Keratinocyte (primary cell): ENCODE measurements at regions not wholly inside any gene's neighbourhood (a gene's known extent, or its start where the extent isn't known, plus 50 kb on each side); places are given as distances from the start of the nearest gene placed in this dataset.

Experiments used
- DNase-seq: peaks from one replicate; pipeline ENCODE4 v3.0.0-alpha.2; 2011; ENCODE audit warnings: low read depth, missing footprints, low spot score
- FAIRE-seq: peaks from 2 replicates; lab custom pipeline; 2011; peaks lifted over from hg19 to GRCh38; lab: Jason Lieb, UNC
- H2AFZ ChIP-seq: 2 replicates; pipeline ENCODE4 v1.6.0; 2012; ENCODE audit warnings: low read length, control low read depth, inconsistent platforms; ENCODE audit not compliant: control insufficient read depth
- H3K27ac ChIP-seq: 2 replicates; pipeline ENCODE4 v1.5.1; 2011; ENCODE audit warnings: low read length; ENCODE audit not compliant: control insufficient read depth, insufficient read depth
- H3K27me3 ChIP-seq: 3 replicates; pipeline ENCODE4 v1.6.0; 2011; ENCODE audit warnings: low read length; ENCODE audit not compliant: control insufficient read depth, insufficient read depth; ENCODE audit errors: extremely low read depth
- H3K36me3 ChIP-seq, 2 experiments: 2 replicates in 1 of 2; 3 replicates in 1 of 2; pipeline ENCODE4 v1.5.1; 2011; ENCODE audit warnings: low read length in 2 of 2, mild to moderate bottlenecking in 1 of 2; ENCODE audit not compliant: control insufficient read depth in 2 of 2, insufficient read depth in 2 of 2; ENCODE audit errors: extremely low read depth in 1 of 2
- H3K4me1 ChIP-seq: 3 replicates; pipeline ENCODE4 v1.5.1; 2011; ENCODE audit warnings: low read length; ENCODE audit not compliant: control insufficient read depth, insufficient read depth; ENCODE audit errors: extremely low read depth
- H3K4me2 ChIP-seq: 3 replicates; pipeline ENCODE4 v1.6.0; 2011; ENCODE audit warnings: low read depth, low read length; ENCODE audit not compliant: control insufficient read depth, insufficient read depth; ENCODE audit errors: extremely low read depth
- H3K4me3 ChIP-seq, 3 experiments: fragments of 200-600 bp in 1 of 3; sonication (generic) in 1 of 3; 2 replicates in 2 of 3; 3 replicates in 1 of 3; pipeline ENCODE4 v1.5.1; 2011 to 2016; ENCODE audit warnings: low read length in 3 of 3, mild to moderate bottlenecking in 3 of 3, control low read depth in 2 of 3, inconsistent platforms in 1 of 3, low read depth in 1 of 3, mixed read lengths in 1 of 3, mixed run types in 1 of 3, moderate library complexity in 1 of 3; ENCODE audit not compliant: control insufficient read depth in 2 of 3, insufficient read depth in 2 of 3; ENCODE audit errors: extremely low read depth in 1 of 3
- H3K79me2 ChIP-seq: 2 replicates; pipeline ENCODE4 v1.6.0; 2012; ENCODE audit warnings: low read length; ENCODE audit not compliant: control insufficient read depth, insufficient read depth
- H3K9ac ChIP-seq: 3 replicates; pipeline ENCODE4 v1.6.0; 2011; ENCODE audit warnings: low read length; ENCODE audit not compliant: control insufficient read depth, insufficient read depth; ENCODE audit errors: extremely low read depth
- H3K9me1 ChIP-seq: 3 replicates; pipeline ENCODE4 v1.6.0; 2011; ENCODE audit warnings: low read length; ENCODE audit not compliant: control insufficient read depth, insufficient read depth; ENCODE audit errors: extremely low read depth
- H3K9me3 ChIP-seq: 2 replicates; pipeline ENCODE4 v1.5.1; 2012; ENCODE audit warnings: low read depth, low read length; ENCODE audit not compliant: control insufficient read depth
- H4K20me1 ChIP-seq: 3 replicates; pipeline ENCODE4 v1.6.0; 2011; ENCODE audit warnings: low read length; ENCODE audit not compliant: control insufficient read depth, insufficient read depth; ENCODE audit errors: extremely low read depth
- CTCF ChIP-seq, 3 experiments: IDR thresholded peaks in 1 of 3; conservative IDR thresholded peaks in 1 of 3; optimal IDR thresholded peaks in 1 of 3; 2 replicates in 2 of 3; 3 replicates in 1 of 3; pipeline versions ENCODE3 to v1.5.1; 2011; ENCODE audit warnings: low read length in 3 of 3, mild to moderate bottlenecking in 3 of 3, moderate library complexity in 2 of 3, control low read depth in 1 of 3, inconsistent platforms in 1 of 3; ENCODE audit not compliant: insufficient read depth in 2 of 3; ENCODE audit errors: extremely low read depth in 1 of 3
- EZH2 ChIP-seq: IDR thresholded peaks from one replicate; pipeline ENCODE4 v1.6.1; 2012; ENCODE audit warnings: inconsistent platforms, mild to moderate bottlenecking, low read length, moderate library complexity
- dilution Hi-C: fragments of 300-500 bp; cut with MboI; formaldehyde crosslinking; loops from one replicate; pipeline ENCODE4 v1.7.0; 2020; ENCODE audit warnings: low sequenced_read_pairs; ENCODE audit not compliant: extremely low pct_ligation_motif_present

GRCh38 chr13:37985281-37985680, 115.7 kb upstream of the TRPC4 start:
- Histone ChIP-seq H3K9me1 (no peaks in the 10 kb centered on the region), H3K79me2 (no peaks in the 10 kb centered on the region), H3K4me2 (no peak overlapping the region), H3K4me1 (no peaks in the 10 kb centered on the region), H3K27ac (no peak overlapping the region), H3K9ac (no peak overlapping the region), H4K20me1 (no peaks in the 10 kb centered on the region), H3K36me3 (no peaks in the 10 kb centered on the region), H3K4me3 (no peak overlapping the region), H3K27me3 (no peaks in the 10 kb centered on the region), H2AFZ (no peak overlapping the region), H3K9me3 (no peaks in the 10 kb centered on the region)
- TF ChIP-seq CTCF (optimal IDR thresholded peaks at IDR 0.05 in 1 of 3, IDR thresholded peaks at IDR 0.05 in 1 of 3, conservative IDR thresholded peaks at IDR 0.05 in 1 of 3; ENCODE audit: extremely low read depth in 1 of 3, insufficient read depth in 2 of 3, low read length in 3 of 3) (no peak), EZH2 (no peak)
- no peak for DNase-seq
- no peak for FAIRE-seq
- dilution Hi-C loops: no loop called here

DNA sequence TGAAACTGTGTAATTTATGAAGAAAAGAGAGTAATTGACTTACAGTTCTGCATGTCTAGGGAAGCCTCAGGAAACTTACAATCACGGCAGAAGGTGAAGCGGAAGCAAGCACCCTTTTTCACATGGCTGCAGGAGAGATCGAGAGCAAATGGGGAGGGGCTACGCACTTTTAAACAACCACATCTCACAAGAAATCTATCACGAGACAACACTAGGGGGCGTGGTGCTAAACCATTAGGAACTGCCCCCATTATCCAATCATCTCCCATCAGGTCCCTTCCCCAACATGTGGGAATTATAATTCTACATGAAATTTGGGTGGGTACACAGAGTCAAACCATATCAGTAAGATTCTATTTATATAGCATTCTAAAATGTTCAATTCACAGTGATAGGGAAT, 114.8 kb upstream of the TRPC4 start:
- DNase-seq (no peak), FAIRE-seq (no peak)
- Histone ChIP-seq H3K36me3 (no peaks in the 10 kb centered on the region), H3K79me2 (no peaks in the 10 kb centered on the region), H3K27ac (no peak overlapping the region), H3K9me3 (no peaks in the 10 kb centered on the region), H3K4me1 (no peaks in the 10 kb centered on the region), H3K27me3 (no peaks in the 10 kb centered on the region), H2AFZ (no peak overlapping the region), H3K4me2 (no peak overlapping the region), H3K9me1 (no peaks in the 10 kb centered on the region), H4K20me1 (no peaks in the 10 kb centered on the region), H3K9ac (no peak overlapping the region), H3K4me3 (no peak overlapping the region)
- dilution Hi-C loops: no loop called here
- no peak for TF ChIP-seq EZH2
- peak in 1 of 3 experiments; percentile 9 for TF ChIP-seq CTCF (optimal IDR thresholded peaks at IDR 0.05 in 1 of 3, IDR thresholded peaks at IDR 0.05 in 1 of 3, conservative IDR thresholded peaks at IDR 0.05 in 1 of 3; ENCODE audit: extremely low read depth in 1 of 3, insufficient read depth in 2 of 3, low read length in 3 of 3)
